Colonic mucosa (tissue), 4 donors: ENCODE measurements at regions not wholly inside any gene's neighbourhood (a gene's known extent, or its start where the extent isn't known, plus 50 kb on each side); places are given as distances from the start of the nearest gene placed in this dataset.

ENCODE experiments used
- DNase-seq: peaks from one replicate; pipeline ENCODE4 v3.0.0-alpha.2; 2020
- H3K27ac ChIP-seq: fragments of 200-600 bp; one replicate; pipeline ENCODE4 v1.8.0; 2021
- H3K27me3 ChIP-seq: fragments of 200-600 bp; one replicate; pipeline ENCODE4 v1.8.0; 2021
- H3K36me3 ChIP-seq: fragments of 200-600 bp; one replicate; pipeline ENCODE4 v1.8.0; 2021
- H3K4me1 ChIP-seq: fragments of 200-600 bp; one replicate; pipeline ENCODE4 v1.8.0; 2021; ENCODE audit warnings: mild to moderate bottlenecking
- H3K4me3 ChIP-seq: fragments of 200-600 bp; one replicate; pipeline ENCODE4 v1.8.0; 2021
- H3K9ac ChIP-seq, 2 donors: one replicate each; pipeline ENCODE4 v1.7.0; 2013; ENCODE audit warnings: control low read depth in 2 of 2, low read depth in 2 of 2, low read length in 2 of 2
- H3K9me3 ChIP-seq: fragments of 200-600 bp; one replicate; pipeline ENCODE4 v1.8.0; 2021
- CTCF ChIP-seq: fragments of 200-600 bp; IDR thresholded peaks from one replicate; pipeline ENCODE4 v1.8.0; 2022; ENCODE audit warnings: antibody characterized with exemption, mild to moderate bottlenecking
- intact Hi-C: fragments of 100-400 bp; cut with DNase I; formaldehyde crosslinking; loops from one replicate; pipeline ENCODE4 v1.14.1; 2022
- donor health status: healthy.
- donor health status: DM: no; HTN: no; CAD: no.
- donor health status: DM: no; HTN: no; CAD: no.

GRCh38 chr22:49697047-49697446, 130.6 kb downstream of the BRD1 start:
- no peak overlapping the region for H3K4me3 ChIP-seq
- no peaks in the 10 kb centered on the region for H3K36me3 ChIP-seq
- no peak for DNase-seq
- intact Hi-C loops: no loop called here
- H3K4me1 ChIP-seq: no peaks in the 10 kb centered on the region
- no peaks in the 10 kb centered on the region for H3K27me3 ChIP-seq
- TF ChIP-seq CTCF: no peak
- H3K9me3 ChIP-seq: no peaks in the 10 kb centered on the region
- no peak overlapping the region for H3K27ac ChIP-seq
- H3K9ac ChIP-seq: no peak overlapping the region

GRCh38 chr22:49694462-49695260, 133.0 kb downstream of the BRD1 start:
- no peaks in the 10 kb centered on the region for H3K36me3 ChIP-seq

GRCh38 chr22:49693848-49694247, 133.8 kb downstream of the BRD1 start:
- no peak for TF ChIP-seq CTCF
- Histone ChIP-seq H3K9ac (no peak overlapping the region), H3K27ac (no peak overlapping the region), H3K27me3 (no peaks in the 10 kb centered on the region), H3K4me1 (no peaks in the 10 kb centered on the region), H3K9me3 (no peaks in the 10 kb centered on the region), H3K4me3 (no peak overlapping the region), H3K36me3 (no peaks in the 10 kb centered on the region)
- intact Hi-C loops: no loop called here
- no peak for DNase-seq

More at GRCh38 chr22:49694462-49695260, 133.0 kb downstream of the BRD1 start:
- intact Hi-C loops: no loop called here
- Histone ChIP-seq H3K4me3 (no peak overlapping the region), H3K27ac (no peak overlapping the region), H3K27me3 (no peaks in the 10 kb centered on the region), H3K9me3 (no peaks in the 10 kb centered on the region), H3K4me1 (no peaks in the 10 kb centered on the region), H3K9ac (no peak overlapping the region)
- TF ChIP-seq CTCF: no peak
- no peak for DNase-seq

GRCh38 chr22:49693416-49693815, 134.3 kb downstream of the BRD1 start:
- Histone ChIP-seq H3K27ac (no peak overlapping the region), H3K4me3 (no peak overlapping the region), H3K4me1 (no peaks in the 10 kb centered on the region), H3K27me3 (no peaks in the 10 kb centered on the region), H3K36me3 (no peaks in the 10 kb centered on the region), H3K9ac (no peak overlapping the region), H3K9me3 (no peaks in the 10 kb centered on the region)
- intact Hi-C loops: no loop called here
- TF ChIP-seq CTCF: no peak
- no peak for DNase-seq

- TF ChIP-seq CTCF: no peak
- H3K4me1 ChIP-seq: no peaks in the 10 kb centered on the region
- H3K9ac ChIP-seq: no peak overlapping the region
- no peak overlapping the region for H3K27ac ChIP-seq
- no peaks in the 10 kb centered on the region for H3K36me3 ChIP-seq
- intact Hi-C loops: no loop called here
- no peak overlapping the region for H3K4me3 ChIP-seq
- H3K9me3 ChIP-seq: no peaks in the 10 kb centered on the region
- H3K27me3 ChIP-seq: no peaks in the 10 kb centered on the region
- no peak for DNase-seq
These were observed 135.0 kb downstream of the BRD1 start for GRCh38 chr22:49692499-49693225.
